ENCODE measurements at regions not wholly inside any gene's neighbourhood (a gene's known extent, or its start where the extent isn't known, plus 50 kb on each side); places are given as distances from the start of the nearest gene placed in this dataset.

GRCh38 chr11:110989428-110990133 is 255.9 kb upstream of the POU2AF2 start (continued):
- TF ChIP-seq ZBTB33 (IDR thresholded peaks at IDR 0.05), result peak; percentile 66
- peak; percentile 97 for TF ChIP-seq ATF3 (IDR thresholded peaks at IDR 0.05)
- peak; percentile 53 for TF ChIP-seq SP1 (IDR thresholded peaks at IDR 0.05)
- no peak for TF ChIP-seq NR2F2 (IDR thresholded peaks at IDR 0.05)

- Histone ChIP-seq H3K4me3 (ENCODE audit: low read depth in 1 of 3, low read length in 3 of 3) (no peak overlapping the region), H3K4me1 (ENCODE audit: control insufficient read depth in 4 of 4, insufficient read depth in 4 of 4, low read length in 3 of 4) (peaks cover 0 to 8% (median 5%) of the 10 kb centered on the region in 4 donors), H3K9me3 (ENCODE audit: control insufficient read depth in 4 of 4, low read length in 3 of 4) (no peaks in the 10 kb centered on the region), H3K36me3 (ENCODE audit: control insufficient read depth in 4 of 4, insufficient read depth in 3 of 4, low read depth in 1 of 4, low read length in 3 of 4) (no peaks in the 10 kb centered on the region), H3K27ac (ENCODE audit: low read depth in 1 of 2, low read length in 2 of 2) (no peak overlapping the region), H3K27me3 (ENCODE audit: control insufficient read depth in 4 of 4, insufficient read depth in 4 of 4, low read length in 3 of 4) (no peaks in the 10 kb centered on the region), H3K9ac (ENCODE audit: low read depth in 1 of 2, low read length in 2 of 2) (no peak overlapping the region)
- TF ChIP-seq YY1 (IDR thresholded peaks at IDR 0.05), result no peak
- no peak for TF ChIP-seq TAF1 (conservative IDR thresholded peaks at IDR 0.05)
- TF ChIP-seq RAD21 (IDR thresholded peaks at IDR 0.05), result no peak
- no peak for TF ChIP-seq ZBTB33 (IDR thresholded peaks at IDR 0.05)
- no peak for TF ChIP-seq CTCF (IDR thresholded peaks at IDR 0.05; ENCODE audit: low read depth, low read length, missing input control)
- no peak for TF ChIP-seq ATF3 (IDR thresholded peaks at IDR 0.05)
- no peak for TF ChIP-seq NR2F2 (IDR thresholded peaks at IDR 0.05)
- no peak for TF ChIP-seq REST (IDR thresholded peaks at IDR 0.05)
- TF ChIP-seq HNF4G (IDR thresholded peaks at IDR 0.05), result no peak
- TF ChIP-seq JUND (IDR thresholded peaks at IDR 0.05), result no peak
- TF ChIP-seq EGR1 (IDR thresholded peaks at IDR 0.05; ENCODE audit: low read depth in 2 of 2), result no peak
- TF ChIP-seq GABPA (IDR thresholded peaks at IDR 0.05 in 1 of 2, conservative IDR thresholded peaks at IDR 0.05 in 1 of 2), result no peak
- no peak for TF ChIP-seq SP1 (IDR thresholded peaks at IDR 0.05)
- TF ChIP-seq RXRA (IDR thresholded peaks at IDR 0.05), result no peak
- no peak for TF ChIP-seq MAX (IDR thresholded peaks at IDR 0.05)
- no peak for TF ChIP-seq HNF4A (conservative IDR thresholded peaks at IDR 0.05)
- no peak for TF ChIP-seq FOXA1 (IDR thresholded peaks at IDR 0.05)
- TF ChIP-seq FOXA2 (IDR thresholded peaks at IDR 0.05), result no peak
- DNase-seq (ENCODE audit: low spot score), result no peak
- 83% methylated on average over 3 of the region's 3 CpGs for WGBS
These were observed 256.9 kb upstream of the POU2AF2 start for GRCh38 chr11:110988671-110989070.
